ENCODE measurements at regions not wholly inside any gene's neighbourhood (a gene's known extent, or its start where the extent isn't known, plus 50 kb on each side); places are given as distances from the start of the nearest gene placed in this dataset.
"Not testable (repeated sequence)": the region's sequence is repeated elsewhere in the genome, so short reads cannot be mapped to it uniquely, and the experiment has no call there.

GRCh38 chr15:34642247-34642646, 58.8 kb upstream of the GOLGA8B start:
- Histone ChIP-seq H3K27me3 (replicated peaks; ENCODE audit: control insufficient read depth, insufficient read depth, low read length) (no peaks in the 10 kb centered on the region), H3K36me3 (ENCODE audit: control insufficient read depth, insufficient read depth, low read length) (no peaks in the 10 kb centered on the region), H3K4me3 (replicated peaks; ENCODE audit: low read depth, low read length) (no peak overlapping the region)
- TF ChIP-seq CTCF (IDR thresholded peaks at IDR 0.05; ENCODE audit: insufficient read depth, low read length, poor library complexity, severe bottlenecking) = no peak
- no peak for DNase-seq (ENCODE audit: extremely low read depth, insufficient read length)

DNA sequence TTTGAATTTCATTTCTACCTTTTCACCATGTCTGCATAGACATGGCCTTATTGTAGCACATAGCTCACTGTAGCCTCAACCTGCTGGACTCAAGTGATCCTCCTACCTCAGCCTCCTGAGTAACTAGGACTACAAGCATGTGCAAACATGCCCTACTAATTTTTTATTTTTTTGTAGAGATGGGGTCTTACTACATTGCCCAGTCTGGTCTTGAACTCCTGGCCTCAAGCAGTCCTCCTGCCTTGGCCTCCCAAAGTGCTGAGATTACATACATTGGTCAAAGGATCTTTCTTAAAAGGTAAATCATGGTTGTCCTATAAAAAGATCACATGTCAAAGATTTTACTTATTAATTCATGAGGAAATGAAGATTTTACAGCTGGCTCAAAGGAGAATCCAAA, 57.2 kb upstream of the GOLGA8B start:
- TF ChIP-seq CTCF (IDR thresholded peaks at IDR 0.05; ENCODE audit: insufficient read depth, low read length, poor library complexity, severe bottlenecking) = no peak
- no peak for DNase-seq (ENCODE audit: extremely low read depth, insufficient read length)
- Histone ChIP-seq H3K36me3 (ENCODE audit: control insufficient read depth, insufficient read depth, low read length) (no peaks in the 10 kb centered on the region), H3K4me3 (replicated peaks; ENCODE audit: low read depth, low read length) (no peak overlapping the region), H3K27me3 (replicated peaks; ENCODE audit: control insufficient read depth, insufficient read depth, low read length) (no peaks in the 10 kb centered on the region)

DNA sequence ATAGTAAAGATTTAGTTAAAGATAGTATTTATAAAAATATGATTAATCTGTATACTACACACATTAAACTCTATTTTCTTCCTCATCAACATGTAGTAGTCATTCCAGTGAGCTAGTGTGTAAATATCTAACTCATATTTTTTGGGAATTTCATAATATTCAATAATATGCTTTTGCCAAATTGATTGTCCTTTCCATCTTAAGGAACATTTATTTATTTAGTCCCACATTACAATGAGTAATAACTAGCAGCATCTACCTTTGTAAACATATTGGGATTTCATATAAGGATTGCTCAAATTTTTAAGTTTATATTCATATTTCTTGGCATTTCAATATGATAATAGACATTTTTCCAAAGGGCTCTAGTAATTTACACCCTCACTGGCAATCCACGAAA, 53.9 kb upstream of the GOLGA8B start:
- Histone ChIP-seq H3K36me3 (ENCODE audit: control insufficient read depth, insufficient read depth, low read length) (no peaks in the 10 kb centered on the region), H3K4me3 (replicated peaks; ENCODE audit: low read depth, low read length) (no peak overlapping the region), H3K27me3 (replicated peaks; ENCODE audit: control insufficient read depth, insufficient read depth, low read length) (no peaks in the 10 kb centered on the region)
- no peak for TF ChIP-seq CTCF (IDR thresholded peaks at IDR 0.05; ENCODE audit: insufficient read depth, low read length, poor library complexity, severe bottlenecking)
- DNase-seq (ENCODE audit: extremely low read depth, insufficient read length) = no peak

DNA sequence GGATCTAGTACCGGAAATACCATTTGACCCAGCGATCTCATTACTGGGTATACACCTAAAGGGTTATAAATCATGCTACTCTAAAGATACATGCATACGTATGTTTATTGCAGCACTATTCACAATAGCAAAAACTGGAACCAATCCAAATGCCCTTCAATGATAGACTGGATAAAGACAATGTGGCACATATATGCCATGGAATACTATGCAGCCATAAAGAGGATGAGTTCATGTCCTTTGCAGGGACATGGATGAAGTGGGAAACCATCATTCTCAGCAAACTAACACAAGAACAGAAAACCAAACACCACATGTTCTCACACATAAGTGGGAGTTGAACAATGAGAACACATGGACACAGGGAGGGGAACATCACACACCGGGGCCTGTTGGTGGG, 50.2 kb upstream of the GOLGA8B start:
- not testable (repeated sequence) for H3K4me3 ChIP-seq (replicated peaks; ENCODE audit: low read depth, low read length); H3K27me3 ChIP-seq (replicated peaks; ENCODE audit: control insufficient read depth, insufficient read depth, low read length); DNase-seq (ENCODE audit: extremely low read depth, insufficient read length); H3K36me3 ChIP-seq (ENCODE audit: control insufficient read depth, insufficient read depth, low read length)
